HG03097 (cell line): ENCODE measurements at regions not wholly inside any gene's neighbourhood (a gene's known extent, or its start where the extent isn't known, plus 50 kb on each side); places are given as distances from the start of the nearest gene placed in this dataset.

Source experiments
- ATAC-seq: cut with Tn5 transposase; IDR thresholded peaks from one replicate; pipeline ENCODE4 v1.9.1; 2021; ENCODE audit not compliant: unreplicated experiment, low FRiP score

DNA sequence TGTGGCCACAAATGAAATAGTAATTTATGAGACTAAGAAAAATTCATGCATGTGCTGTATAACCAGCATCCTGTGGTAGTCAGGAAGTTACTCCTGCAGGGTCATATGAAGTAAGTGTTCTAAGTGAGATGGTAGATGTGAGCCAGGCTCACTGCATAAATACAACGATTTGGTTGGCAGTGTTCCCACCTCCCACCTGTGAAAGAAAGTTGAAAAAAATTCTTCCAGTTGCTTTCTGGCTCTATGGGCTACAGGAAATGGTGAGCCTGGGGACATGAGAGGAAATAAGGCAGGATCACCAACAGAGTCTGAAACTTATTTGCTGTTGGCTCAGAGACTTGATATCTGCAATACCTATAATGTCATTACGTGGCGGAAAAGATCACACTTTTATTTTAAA is 301.7 kb upstream of the SPRY2 start:
- no peak for ATAC-seq

- ATAC-seq = no peak
Measured at GRCh38 chr13:80633251-80633650, 292.3 kb upstream of the SPRY2 start.

- no peak for ATAC-seq
Measured at GRCh38 chr13:80630685-80631121, 289.8 kb upstream of the SPRY2 start.

- ATAC-seq = no peak
Measured at GRCh38 chr13:80618781-80619180, 277.9 kb upstream of the SPRY2 start.

DNA sequence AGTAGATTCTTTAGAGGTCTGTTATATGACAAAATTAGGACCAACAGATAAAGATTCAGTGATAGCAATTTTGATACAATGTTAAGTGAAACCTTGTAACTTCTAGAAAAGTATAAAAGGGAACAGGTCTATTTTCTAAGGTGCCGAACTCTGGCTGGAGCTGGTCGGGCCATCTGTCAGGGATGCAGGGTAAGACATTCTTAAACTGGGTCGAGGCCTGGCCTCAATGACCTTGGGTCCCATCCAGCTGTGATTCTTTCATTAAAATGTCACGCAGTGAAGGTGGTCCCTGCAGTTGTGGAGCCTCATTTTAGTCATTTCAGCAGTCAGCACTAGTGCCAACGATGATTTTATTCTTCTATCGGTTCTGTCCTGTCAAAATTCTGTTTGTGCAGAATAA is 271.9 kb upstream of the SPRY2 start:
- no peak for ATAC-seq

DNA sequence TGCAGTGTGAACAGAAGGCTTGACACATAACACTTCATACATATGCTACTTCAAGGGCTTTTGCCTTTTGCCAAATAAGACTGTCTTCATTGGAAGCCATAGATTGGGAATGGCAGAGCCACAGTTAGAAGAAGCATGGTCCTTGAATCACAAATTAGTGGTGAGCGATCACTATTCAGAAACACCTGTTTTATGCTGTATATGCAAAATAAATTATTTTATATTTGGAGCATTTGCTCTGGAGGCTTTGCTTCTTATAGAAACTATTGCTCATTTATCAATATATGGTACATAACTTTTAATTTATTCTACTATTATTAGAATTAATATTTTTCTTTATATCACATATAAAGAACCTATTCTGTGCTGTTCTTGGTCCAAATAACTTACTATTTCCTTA is 270.4 kb upstream of the SPRY2 start:
- no peak for ATAC-seq

GRCh38 chr13:80605716-80606115 is 264.8 kb upstream of the SPRY2 start:
- ATAC-seq = no peak

GRCh38 chr13:80605011-80605410 is 264.1 kb upstream of the SPRY2 start:
- no peak for ATAC-seq

- no peak for ATAC-seq
Measured at GRCh38 chr13:80604098-80604497, 263.2 kb upstream of the SPRY2 start.

- ATAC-seq = no peak
Measured at GRCh38 chr13:80603351-80603750, 262.4 kb upstream of the SPRY2 start.

GRCh38 chr13:80599765-80600164 is 258.8 kb upstream of the SPRY2 start:
- no peak for ATAC-seq

- no peak for ATAC-seq
Measured at GRCh38 chr13:80598189-80598588, 257.3 kb upstream of the SPRY2 start.

GRCh38 chr13:80591976-80592740 is 251.2 kb upstream of the SPRY2 start:
- no peak for ATAC-seq

DNA sequence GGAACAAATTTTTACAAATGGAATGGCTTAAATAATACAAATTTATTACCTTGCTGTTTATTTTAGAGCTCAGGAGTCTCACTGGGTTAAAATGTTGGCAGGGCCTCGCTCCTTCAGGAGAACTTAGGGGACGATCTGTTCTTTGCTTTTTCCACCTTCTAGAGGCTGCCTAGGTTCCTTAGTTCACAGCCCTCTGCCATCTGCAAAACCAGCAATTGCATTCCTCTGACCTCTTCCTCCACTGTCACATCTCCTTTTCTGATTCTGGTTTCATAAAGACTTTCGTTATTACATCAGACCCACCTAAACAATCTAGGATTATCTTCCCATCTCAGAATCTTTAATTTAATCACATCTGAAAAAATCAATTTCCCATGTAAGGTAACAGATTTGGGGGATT is 249.6 kb upstream of the SPRY2 start:
- ATAC-seq = no peak

DNA sequence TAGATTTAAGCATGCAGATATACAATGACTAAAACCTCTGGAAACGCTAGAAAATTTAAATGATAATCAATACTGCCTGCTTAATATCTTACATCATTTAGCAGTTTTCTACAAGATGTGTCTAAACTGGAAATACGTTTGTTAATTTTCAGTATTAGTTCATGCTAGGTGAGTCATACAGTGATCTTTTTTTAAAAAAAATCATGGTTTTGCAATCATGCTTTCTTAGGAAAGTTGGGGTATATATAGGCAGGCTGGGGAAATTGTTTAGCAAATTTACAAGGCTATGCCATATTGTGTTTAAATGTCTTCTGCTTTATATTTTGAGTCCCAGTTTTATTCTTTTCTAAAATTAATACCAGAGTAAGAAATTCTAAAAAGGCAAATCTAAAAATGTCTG is 245.4 kb upstream of the SPRY2 start:
- ATAC-seq = no peak

DNA sequence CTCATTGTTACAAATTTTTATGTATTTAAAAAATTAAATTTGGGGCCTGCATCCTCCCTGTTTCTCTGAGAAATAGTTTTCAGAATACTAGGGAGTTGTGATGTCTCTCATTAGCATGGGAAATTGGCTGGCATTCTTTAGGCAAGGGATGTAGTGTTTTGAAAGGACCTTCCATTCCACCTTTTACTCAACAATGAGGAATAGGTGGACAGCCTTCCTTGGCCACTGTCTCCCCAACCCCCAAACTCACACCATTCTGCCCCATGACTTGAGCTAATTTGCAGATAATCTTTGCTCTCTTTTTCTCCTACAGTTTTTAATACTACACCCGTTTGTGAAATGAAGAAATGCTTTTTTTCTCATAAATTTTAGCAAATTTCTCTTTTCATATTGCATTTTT is 244.6 kb upstream of the SPRY2 start:
- no peak for ATAC-seq

DNA sequence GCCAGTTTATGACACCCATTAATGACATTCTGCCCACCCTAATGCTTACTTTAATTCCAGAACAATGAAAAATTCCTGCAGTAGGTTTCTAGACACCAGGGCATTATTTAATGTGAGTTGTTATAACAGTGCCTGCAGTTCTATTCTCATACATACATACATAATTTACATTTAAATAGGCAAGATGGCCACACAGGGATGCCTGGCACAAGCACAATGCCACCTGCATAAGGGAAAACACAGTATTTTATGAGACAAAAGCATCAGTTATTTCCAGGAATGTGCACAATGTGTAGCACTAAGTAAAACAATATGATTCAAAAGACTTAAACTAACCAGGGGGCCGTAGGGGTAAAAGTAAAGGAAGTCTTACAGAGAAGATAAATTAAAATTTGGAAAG is 243.9 kb upstream of the SPRY2 start:
- ATAC-seq = no peak

- ATAC-seq = no peak
Measured at GRCh38 chr13:80584306-80584705, 243.4 kb upstream of the SPRY2 start.

GRCh38 chr13:80577926-80578670 is 237.2 kb upstream of the SPRY2 start:
- no peak for ATAC-seq

GRCh38 chr13:80577285-80577684 is 236.4 kb upstream of the SPRY2 start:
- ATAC-seq = no peak

GRCh38 chr13:80574113-80574850 is 233.4 kb upstream of the SPRY2 start:
- no peak for ATAC-seq
